Fibroblast of the aortic adventitia (primary cell): ENCODE measurements at regions not wholly inside any gene's neighbourhood (a gene's known extent, or its start where the extent isn't known, plus 50 kb on each side); places are given as distances from the start of the nearest gene placed in this dataset.

ENCODE experiments used
- DNase-seq: peaks from one replicate; pipeline ENCODE4 v3.0.0-alpha.2; 2010; ENCODE audit warnings: low read depth
- H3K4me3 ChIP-seq: 2 replicates; pipeline ENCODE4 v1.5.1; 2011; ENCODE audit warnings: low read depth, mild to moderate bottlenecking, control low read depth, low read length, moderate library complexity
- CTCF ChIP-seq: IDR thresholded peaks from 2 replicates; pipeline ENCODE4 v1.5.1; 2011; ENCODE audit warnings: mild to moderate bottlenecking, low read length, control low read depth, inconsistent platforms; ENCODE audit not compliant: insufficient read depth

- DNase-seq = no peak
- no peak for TF ChIP-seq CTCF
- H3K4me3 ChIP-seq = no peak overlapping the region
Measured at GRCh38 chr12:58496411-58497190, 423.7 kb downstream of the LRIG3 start.

- DNase-seq = peak; percentile 51
- TF ChIP-seq CTCF = no peak
Measured at GRCh38 chr12:58500399-58500798, 419.9 kb downstream of the LRIG3 start.

GRCh38 chr12:58502226-58502625, 418.1 kb downstream of the LRIG3 start:
- DNase-seq = no peak
- H3K4me3 ChIP-seq = no peak overlapping the region
- TF ChIP-seq CTCF = no peak

More at GRCh38 chr12:58500399-58500798, 419.9 kb downstream of the LRIG3 start:
- no peak overlapping the region for H3K4me3 ChIP-seq

GRCh38 chr12:58502841-58503240, 417.5 kb downstream of the LRIG3 start:
- DNase-seq = no peak

GRCh38 chr12:58503731-58504130, 416.6 kb downstream of the LRIG3 start:
- no peak for DNase-seq
- TF ChIP-seq CTCF = no peak
- H3K4me3 ChIP-seq = no peak overlapping the region

More at GRCh38 chr12:58502841-58503240, 417.5 kb downstream of the LRIG3 start:
- no peak overlapping the region for H3K4me3 ChIP-seq
- no peak for TF ChIP-seq CTCF

GRCh38 chr12:58504143-58504938, 416.0 kb downstream of the LRIG3 start:
- DNase-seq = no peak
- no peak for TF ChIP-seq CTCF

More at GRCh38 chr12:58504143-58504938, 416.0 kb downstream of the LRIG3 start:
- H3K4me3 ChIP-seq = no peak overlapping the region
